ENCODE measurements at regions not wholly inside any gene's neighbourhood (a gene's known extent, or its start where the extent isn't known, plus 50 kb on each side); places are given as distances from the start of the nearest gene placed in this dataset.
"Not testable (repeated sequence)": the region's sequence is repeated elsewhere in the genome, so short reads cannot be mapped to it uniquely, and the experiment has no call there.

DNA sequence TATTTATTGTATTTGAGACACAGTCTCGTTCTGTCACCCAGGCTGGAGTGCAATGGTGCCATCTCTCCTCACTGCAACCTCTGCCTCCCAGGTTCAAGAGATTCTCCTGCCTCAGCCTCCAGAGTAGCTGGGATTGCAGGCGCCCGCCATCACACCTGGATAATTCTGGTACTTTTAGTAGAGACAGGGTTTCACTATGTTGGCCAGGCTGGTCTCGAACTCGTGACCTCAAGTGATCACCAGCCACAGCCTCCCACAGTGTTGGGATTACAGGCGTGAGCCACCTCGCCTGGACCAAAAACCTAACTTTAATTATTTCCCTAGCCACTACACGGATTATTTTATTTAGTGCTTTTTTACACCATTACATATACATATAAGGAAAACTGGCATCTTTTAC is 1674.0 kb downstream of the SPATA31A7 start:
- H3K27ac ChIP-seq (ENCODE audit: control insufficient read depth, insufficient read depth, low read length); dilution Hi-C loops (cut with MboI; ENCODE audit: extremely low pct_ligation_motif_present, low sequenced_read_pairs); H3K9me3 ChIP-seq (ENCODE audit: control insufficient read depth, low read depth, low read length); H3K4me2 ChIP-seq (ENCODE audit: control insufficient read depth, extremely low read depth, insufficient read depth, low read depth, low read length); H3K4me1 ChIP-seq (ENCODE audit: control insufficient read depth, extremely low read depth, insufficient read depth, low read length); H3K36me3 ChIP-seq (ENCODE audit: control insufficient read depth in 2 of 2, extremely low read depth in 1 of 2, insufficient read depth in 2 of 2, low read length in 2 of 2); H3K4me3 ChIP-seq (ENCODE audit: control insufficient read depth in 2 of 3, extremely low read depth in 1 of 3, insufficient read depth in 2 of 3, low read depth in 1 of 3, low read length in 3 of 3); H3K27me3 ChIP-seq (ENCODE audit: control insufficient read depth, extremely low read depth, insufficient read depth, low read length); FAIRE-seq; H3K9ac ChIP-seq (ENCODE audit: control insufficient read depth, extremely low read depth, insufficient read depth, low read length); H3K79me2 ChIP-seq (ENCODE audit: control insufficient read depth, insufficient read depth, low read length); H4K20me1 ChIP-seq (ENCODE audit: control insufficient read depth, extremely low read depth, insufficient read depth, low read length); H3K9me1 ChIP-seq (ENCODE audit: control insufficient read depth, extremely low read depth, insufficient read depth, low read length); H2AFZ ChIP-seq (ENCODE audit: control insufficient read depth, low read length); DNase-seq (ENCODE audit: low read depth, low spot score): not testable (repeated sequence)

DNA sequence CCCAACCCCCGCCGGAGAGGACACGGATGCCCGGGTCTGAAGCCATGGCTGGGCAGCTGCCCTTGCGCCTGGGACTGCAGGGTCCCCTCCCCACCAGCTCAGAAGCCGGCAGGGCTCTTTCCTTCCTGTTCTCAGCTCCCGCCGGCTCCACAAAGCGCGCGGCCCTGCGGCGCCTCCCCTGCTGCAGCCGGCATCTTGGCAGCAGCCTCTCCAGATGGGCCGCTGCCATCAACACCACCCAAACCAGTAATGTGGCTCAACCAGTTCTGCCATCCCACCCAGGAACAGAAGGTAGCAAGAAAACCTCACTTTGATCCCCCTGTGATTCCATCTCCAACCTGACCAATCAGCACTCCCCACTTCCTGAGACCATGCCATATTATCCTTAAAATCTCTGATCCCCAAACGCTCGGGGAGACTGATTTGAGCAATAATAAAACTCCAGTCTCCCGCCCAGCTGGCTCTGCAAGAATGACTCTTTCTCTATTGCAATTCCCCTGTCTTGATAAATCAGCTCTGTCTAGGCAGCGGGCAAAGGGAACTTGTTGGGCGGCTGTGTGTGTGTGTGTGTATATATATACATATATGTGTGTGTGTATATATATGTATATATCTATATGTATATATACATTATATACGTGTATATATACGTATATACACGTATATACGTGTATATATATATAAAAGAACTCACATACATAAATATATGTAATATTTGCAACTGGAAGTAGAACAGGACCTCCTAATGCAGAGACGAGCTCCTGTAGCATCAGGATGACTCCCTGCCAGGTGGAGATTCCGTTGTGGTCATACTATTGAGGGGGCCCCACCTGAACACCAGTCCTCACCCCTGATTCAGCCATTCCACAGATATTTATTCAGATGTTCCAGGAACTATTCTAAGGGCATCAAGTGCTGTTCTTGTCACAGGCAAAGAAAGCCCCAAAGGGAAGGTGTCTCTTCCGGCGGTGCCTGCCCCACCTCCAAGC is 1674.9 kb downstream of the SPATA31A7 start:
- H3K9ac ChIP-seq (ENCODE audit: control insufficient read depth, extremely low read depth, insufficient read depth, low read length); DNase-seq (ENCODE audit: low read depth, low spot score); H3K9me1 ChIP-seq (ENCODE audit: control insufficient read depth, extremely low read depth, insufficient read depth, low read length); H3K27ac ChIP-seq (ENCODE audit: control insufficient read depth, insufficient read depth, low read length); H3K36me3 ChIP-seq (ENCODE audit: control insufficient read depth in 2 of 2, extremely low read depth in 1 of 2, insufficient read depth in 2 of 2, low read length in 2 of 2); H3K27me3 ChIP-seq (ENCODE audit: control insufficient read depth, extremely low read depth, insufficient read depth, low read length); dilution Hi-C loops (cut with MboI; ENCODE audit: extremely low pct_ligation_motif_present, low sequenced_read_pairs); H3K79me2 ChIP-seq (ENCODE audit: control insufficient read depth, insufficient read depth, low read length); H4K20me1 ChIP-seq (ENCODE audit: control insufficient read depth, extremely low read depth, insufficient read depth, low read length); H3K4me1 ChIP-seq (ENCODE audit: control insufficient read depth, extremely low read depth, insufficient read depth, low read length); H3K9me3 ChIP-seq (ENCODE audit: control insufficient read depth, low read depth, low read length); FAIRE-seq: not testable (repeated sequence)
- Histone ChIP-seq H3K4me2 (ENCODE audit: control insufficient read depth, extremely low read depth, insufficient read depth, low read depth, low read length) (peak overlapping the region; percentile 62), H2AFZ (ENCODE audit: control insufficient read depth, low read length) (peak overlapping the region; percentile 70), H3K4me3 (ENCODE audit: control insufficient read depth in 2 of 3, extremely low read depth in 1 of 3, insufficient read depth in 2 of 3, low read depth in 1 of 3, low read length in 3 of 3) (peak overlapping the region in 2 of 3 experiments; percentile 12 to 20)

DNA sequence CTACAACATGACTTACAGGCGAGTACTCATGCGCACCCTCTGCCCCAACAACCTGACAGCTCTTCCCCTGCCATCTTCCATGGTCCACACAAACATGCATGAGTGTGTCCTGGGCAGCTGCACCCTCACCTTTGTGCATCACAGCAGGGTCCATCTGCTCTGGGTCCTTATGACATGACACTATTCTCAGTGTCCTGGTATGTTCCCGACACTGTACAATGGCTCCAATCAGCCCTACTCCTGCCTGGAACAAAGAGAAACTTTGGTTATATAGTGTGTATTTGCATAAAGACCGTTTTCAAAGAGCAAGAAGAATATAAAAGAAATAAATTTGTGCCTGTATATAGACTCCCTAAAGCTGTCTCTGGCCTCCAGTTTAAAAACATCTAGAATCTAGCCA is 1679.2 kb downstream of the SPATA31A7 start:
- FAIRE-seq; H3K4me2 ChIP-seq (ENCODE audit: control insufficient read depth, extremely low read depth, insufficient read depth, low read depth, low read length); H3K27me3 ChIP-seq (ENCODE audit: control insufficient read depth, extremely low read depth, insufficient read depth, low read length); H3K9me1 ChIP-seq (ENCODE audit: control insufficient read depth, extremely low read depth, insufficient read depth, low read length); H3K4me1 ChIP-seq (ENCODE audit: control insufficient read depth, extremely low read depth, insufficient read depth, low read length); H3K79me2 ChIP-seq (ENCODE audit: control insufficient read depth, insufficient read depth, low read length); H2AFZ ChIP-seq (ENCODE audit: control insufficient read depth, low read length); H3K9ac ChIP-seq (ENCODE audit: control insufficient read depth, extremely low read depth, insufficient read depth, low read length); H3K27ac ChIP-seq (ENCODE audit: control insufficient read depth, insufficient read depth, low read length); H4K20me1 ChIP-seq (ENCODE audit: control insufficient read depth, extremely low read depth, insufficient read depth, low read length); H3K4me3 ChIP-seq (ENCODE audit: control insufficient read depth in 2 of 3, extremely low read depth in 1 of 3, insufficient read depth in 2 of 3, low read depth in 1 of 3, low read length in 3 of 3); H3K9me3 ChIP-seq (ENCODE audit: control insufficient read depth, low read depth, low read length); DNase-seq (ENCODE audit: low read depth, low spot score); H3K36me3 ChIP-seq (ENCODE audit: control insufficient read depth in 2 of 2, extremely low read depth in 1 of 2, insufficient read depth in 2 of 2, low read length in 2 of 2); dilution Hi-C loops (cut with MboI; ENCODE audit: extremely low pct_ligation_motif_present, low sequenced_read_pairs): not testable (repeated sequence)

DNA sequence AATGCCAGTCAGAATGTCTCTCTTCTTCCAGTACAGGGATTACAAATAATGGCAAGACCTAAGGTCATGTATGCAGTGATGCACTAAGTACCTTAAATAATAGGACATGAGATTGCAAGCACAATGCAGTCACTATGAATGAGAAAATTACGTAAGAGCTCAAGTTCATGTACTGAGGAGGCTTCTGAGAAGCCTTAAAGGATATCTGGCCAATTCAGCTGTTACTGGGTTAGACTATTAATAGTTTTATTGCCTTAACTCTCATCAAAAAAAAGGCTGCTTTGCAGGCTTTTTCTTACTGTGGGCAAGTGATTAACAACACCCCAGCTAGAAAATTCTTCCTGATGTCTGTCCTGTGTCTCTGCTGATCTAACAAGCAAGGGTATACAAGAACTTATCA is 1681.9 kb downstream of the SPATA31A7 start:
- DNase-seq (ENCODE audit: low read depth, low spot score); H3K36me3 ChIP-seq (ENCODE audit: control insufficient read depth in 2 of 2, extremely low read depth in 1 of 2, insufficient read depth in 2 of 2, low read length in 2 of 2); H3K4me1 ChIP-seq (ENCODE audit: control insufficient read depth, extremely low read depth, insufficient read depth, low read length); FAIRE-seq; H3K27me3 ChIP-seq (ENCODE audit: control insufficient read depth, extremely low read depth, insufficient read depth, low read length); H3K9me1 ChIP-seq (ENCODE audit: control insufficient read depth, extremely low read depth, insufficient read depth, low read length); dilution Hi-C loops (cut with MboI; ENCODE audit: extremely low pct_ligation_motif_present, low sequenced_read_pairs); H3K4me3 ChIP-seq (ENCODE audit: control insufficient read depth in 2 of 3, extremely low read depth in 1 of 3, insufficient read depth in 2 of 3, low read depth in 1 of 3, low read length in 3 of 3); H3K27ac ChIP-seq (ENCODE audit: control insufficient read depth, insufficient read depth, low read length); H3K4me2 ChIP-seq (ENCODE audit: control insufficient read depth, extremely low read depth, insufficient read depth, low read depth, low read length); H3K79me2 ChIP-seq (ENCODE audit: control insufficient read depth, insufficient read depth, low read length); H4K20me1 ChIP-seq (ENCODE audit: control insufficient read depth, extremely low read depth, insufficient read depth, low read length); H3K9ac ChIP-seq (ENCODE audit: control insufficient read depth, extremely low read depth, insufficient read depth, low read length); H2AFZ ChIP-seq (ENCODE audit: control insufficient read depth, low read length); H3K9me3 ChIP-seq (ENCODE audit: control insufficient read depth, low read depth, low read length): not testable (repeated sequence)

DNA sequence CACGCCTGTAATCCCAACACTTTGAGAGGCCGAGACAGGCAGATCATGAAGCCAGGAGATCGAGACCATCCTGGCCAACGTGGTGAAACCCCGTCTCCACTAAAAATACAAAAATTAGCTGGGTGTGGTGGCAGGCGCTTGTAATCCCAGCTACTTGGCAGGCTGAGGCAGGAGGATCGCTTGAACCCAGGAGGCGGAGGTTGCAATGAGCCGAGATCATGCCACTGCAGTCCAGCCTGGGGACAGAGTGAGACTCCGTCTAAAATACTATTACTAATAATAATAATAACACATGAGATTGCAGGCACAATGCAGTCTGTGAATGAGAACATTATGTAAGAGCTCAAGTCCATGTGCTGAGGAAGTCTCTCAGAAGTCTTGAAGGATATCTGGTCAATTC is 1684.4 kb downstream of the SPATA31A7 start:
- H3K9me1 ChIP-seq (ENCODE audit: control insufficient read depth, extremely low read depth, insufficient read depth, low read length); H4K20me1 ChIP-seq (ENCODE audit: control insufficient read depth, extremely low read depth, insufficient read depth, low read length); DNase-seq (ENCODE audit: low read depth, low spot score); H3K4me3 ChIP-seq (ENCODE audit: control insufficient read depth in 2 of 3, extremely low read depth in 1 of 3, insufficient read depth in 2 of 3, low read depth in 1 of 3, low read length in 3 of 3); H2AFZ ChIP-seq (ENCODE audit: control insufficient read depth, low read length); dilution Hi-C loops (cut with MboI; ENCODE audit: extremely low pct_ligation_motif_present, low sequenced_read_pairs); H3K79me2 ChIP-seq (ENCODE audit: control insufficient read depth, insufficient read depth, low read length); H3K27me3 ChIP-seq (ENCODE audit: control insufficient read depth, extremely low read depth, insufficient read depth, low read length); H3K9me3 ChIP-seq (ENCODE audit: control insufficient read depth, low read depth, low read length); H3K36me3 ChIP-seq (ENCODE audit: control insufficient read depth in 2 of 2, extremely low read depth in 1 of 2, insufficient read depth in 2 of 2, low read length in 2 of 2); H3K4me1 ChIP-seq (ENCODE audit: control insufficient read depth, extremely low read depth, insufficient read depth, low read length); FAIRE-seq; H3K4me2 ChIP-seq (ENCODE audit: control insufficient read depth, extremely low read depth, insufficient read depth, low read depth, low read length); H3K27ac ChIP-seq (ENCODE audit: control insufficient read depth, insufficient read depth, low read length); H3K9ac ChIP-seq (ENCODE audit: control insufficient read depth, extremely low read depth, insufficient read depth, low read length): not testable (repeated sequence)
